Gastrocnemius medialis (tissue), 4 donors: ENCODE measurements at regions not wholly inside any gene's neighbourhood (a gene's known extent, or its start where the extent isn't known, plus 50 kb on each side); places are given as distances from the start of the nearest gene placed in this dataset.
"Not testable (repeated sequence)": the region's sequence is repeated elsewhere in the genome, so short reads cannot be mapped to it uniquely, and the experiment has no call there.

Experiments used
- ATAC-seq, 2 donors: fragments of 150-250 bp; one replicate each; pipeline ENCODE4 v1.9.1; 2016
- DNase-seq, 2 donors: peaks; one replicate each; pipeline ENCODE4 v3.0.0-alpha.2; 2019
- H3K27ac ChIP-seq, 4 donors: fragments of 200-600 bp; sonication (generic); 1 replicate in 1 of 4; 2 replicates in 3 of 4; pipeline ENCODE4 v1.5.1; 2016 to 2018; ENCODE audit warnings: mild to moderate bottlenecking in 2 of 4, moderate library complexity in 1 of 4
- H3K27me3 ChIP-seq, 3 donors: fragments of 200-600 bp; sonication (generic) in 2 of 3; 1 replicate in 1 of 3; 2 replicates in 2 of 3; pipeline versions ENCODE4 v1.5.1 to v1.6.0; 2016 to 2019; ENCODE audit warnings: mild to moderate bottlenecking in 1 of 3, moderate library complexity in 1 of 3
- H3K36me3 ChIP-seq, 2 donors: fragments of 200-600 bp; sonication (generic) in 1 of 2; one replicate each; pipeline ENCODE4 v1.5.1; 2017 to 2018
- H3K4me1 ChIP-seq, 2 donors: fragments of 200-600 bp; sonication (generic) in 1 of 2; one replicate each; pipeline ENCODE4 v1.5.1; 2016 to 2017; ENCODE audit warnings: mild to moderate bottlenecking in 2 of 2
- H3K4me3 ChIP-seq, 4 donors: fragments of 200-600 bp; sonication (generic) in 3 of 4; 1 replicate in 1 of 4; 2 replicates in 3 of 4; pipeline ENCODE4 v1.5.1; 2016 to 2019; ENCODE audit warnings: mild to moderate bottlenecking in 2 of 4
- H3K9me3 ChIP-seq, 3 donors: fragments of 200-600 bp; sonication (generic) in 2 of 3; 1 replicate in 1 of 3; 2 replicates in 2 of 3; pipeline ENCODE4 v1.5.1; 2016 to 2019
- POLR2A ChIP-seq, 2 donors: fragments of 450-650 bp; IDR thresholded peaks; one replicate each; pipeline ENCODE4 v1.6.1; 2017; ENCODE audit warnings: antibody characterized with exemption in 2 of 2, mild to moderate bottlenecking in 2 of 2, moderate library complexity in 2 of 2
- in situ Hi-C, 4 donors: fragments of 200-750 bp; cut with MboI; loops; one replicate each; pipeline versions ENCODE4 v1.15.0 to v1.8.0; 2017; ENCODE audit warnings: low sequenced_read_pairs in 4 of 4
- intact Hi-C: fragments of 100-400 bp; cut with DNase I; formaldehyde crosslinking; loops from one replicate; pipeline ENCODE4 v1.15.1; 2023; ENCODE audit warnings: low total_unique reads
- TF ChIP-seq, protein P1 (sequence below), 5 experiments: fragments of 450-650 bp in 3 of 5; fragments of 200-600 bp in 2 of 5; sonication (generic) in 2 of 5; IDR thresholded peaks in 4 of 5; conservative IDR thresholded peaks in 1 of 5; 1 replicate in 4 of 5; 2 replicates in 1 of 5; pipeline ENCODE4 v1.5.1; 2016 to 2019; ENCODE audit warnings: antibody characterized with exemption in 5 of 5, mild to moderate bottlenecking in 3 of 5, moderate library complexity in 3 of 5

DNA sequence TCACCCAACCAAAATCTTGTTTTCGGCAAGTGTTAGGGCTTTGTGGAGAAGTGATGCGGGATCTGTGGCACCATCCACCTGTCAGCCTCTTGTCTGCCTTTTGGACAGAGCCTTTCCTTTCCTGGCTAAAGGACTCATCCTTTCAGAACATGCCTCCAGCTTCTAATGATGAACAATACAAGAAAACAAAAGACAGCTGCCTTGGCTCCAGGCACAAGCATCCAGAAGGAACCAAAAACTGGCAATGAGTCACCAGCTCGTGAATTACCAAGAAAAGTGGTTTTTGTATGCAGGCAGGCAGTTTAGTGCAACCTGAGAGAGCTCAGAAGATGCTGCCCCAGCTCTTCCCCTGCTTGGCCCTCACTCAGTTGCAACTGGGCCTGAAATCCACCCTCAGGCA is 84.6 kb upstream of the NAMPT start:
- in situ Hi-C loops = no loop called here
- no peak for ATAC-seq
- no peak for TF ChIP-seq POLR2A (IDR thresholded peaks at IDR 0.05)
- TF ChIP-seq, protein P1, sequence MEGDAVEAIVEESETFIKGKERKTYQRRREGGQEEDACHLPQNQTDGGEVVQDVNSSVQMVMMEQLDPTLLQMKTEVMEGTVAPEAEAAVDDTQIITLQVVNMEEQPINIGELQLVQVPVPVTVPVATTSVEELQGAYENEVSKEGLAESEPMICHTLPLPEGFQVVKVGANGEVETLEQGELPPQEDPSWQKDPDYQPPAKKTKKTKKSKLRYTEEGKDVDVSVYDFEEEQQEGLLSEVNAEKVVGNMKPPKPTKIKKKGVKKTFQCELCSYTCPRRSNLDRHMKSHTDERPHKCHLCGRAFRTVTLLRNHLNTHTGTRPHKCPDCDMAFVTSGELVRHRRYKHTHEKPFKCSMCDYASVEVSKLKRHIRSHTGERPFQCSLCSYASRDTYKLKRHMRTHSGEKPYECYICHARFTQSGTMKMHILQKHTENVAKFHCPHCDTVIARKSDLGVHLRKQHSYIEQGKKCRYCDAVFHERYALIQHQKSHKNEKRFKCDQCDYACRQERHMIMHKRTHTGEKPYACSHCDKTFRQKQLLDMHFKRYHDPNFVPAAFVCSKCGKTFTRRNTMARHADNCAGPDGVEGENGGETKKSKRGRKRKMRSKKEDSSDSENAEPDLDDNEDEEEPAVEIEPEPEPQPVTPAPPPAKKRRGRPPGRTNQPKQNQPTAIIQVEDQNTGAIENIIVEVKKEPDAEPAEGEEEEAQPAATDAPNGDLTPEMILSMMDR (IDR thresholded peaks at IDR 0.05 in 4 of 5, conservative IDR thresholded peaks at IDR 0.05 in 1 of 5) = no peak
- Histone ChIP-seq H3K4me1 (no peaks in the 10 kb centered on the region), H3K9me3 (no peaks in the 10 kb centered on the region), H3K27ac (no peak overlapping the region), H3K36me3 (no peaks in the 10 kb centered on the region), H3K27me3 (no peaks in the 10 kb centered on the region), H3K4me3 (no peak overlapping the region)
- DNase-seq = no peak
- intact Hi-C loops = no loop called here

DNA sequence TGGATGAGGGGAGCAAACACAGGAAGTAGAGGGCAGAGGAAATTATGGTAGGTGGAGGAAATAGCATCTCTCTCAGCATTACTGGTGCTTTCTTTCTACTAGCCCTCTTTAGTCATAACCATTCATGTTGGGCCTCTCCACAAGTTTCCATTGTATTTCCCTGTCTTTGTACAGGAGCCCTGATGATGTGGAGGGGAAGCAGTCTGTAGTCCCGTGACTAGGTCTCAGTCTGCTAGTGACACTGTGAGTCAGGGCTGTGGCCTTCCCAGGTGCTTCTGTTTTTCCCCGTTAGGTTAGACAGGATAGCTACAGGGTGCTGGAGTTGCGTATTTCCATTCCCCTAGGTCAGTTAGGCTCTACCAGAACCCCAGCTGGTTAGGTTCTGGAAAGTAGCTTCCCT is 82.9 kb upstream of the NAMPT start:
- Histone ChIP-seq H3K36me3 (no peaks in the 10 kb centered on the region), H3K9me3 (no peaks in the 10 kb centered on the region), H3K27ac (no peak overlapping the region), H3K4me1 (no peaks in the 10 kb centered on the region), H3K4me3 (no peak overlapping the region), H3K27me3 (no peaks in the 10 kb centered on the region)
- TF ChIP-seq, protein P1 (IDR thresholded peaks at IDR 0.05 in 4 of 5, conservative IDR thresholded peaks at IDR 0.05 in 1 of 5) = no peak
- TF ChIP-seq POLR2A (IDR thresholded peaks at IDR 0.05) = no peak
- ATAC-seq (no peak), DNase-seq (no peak)
- in situ Hi-C loops (no loop called here), intact Hi-C loops (no loop called here)

DNA sequence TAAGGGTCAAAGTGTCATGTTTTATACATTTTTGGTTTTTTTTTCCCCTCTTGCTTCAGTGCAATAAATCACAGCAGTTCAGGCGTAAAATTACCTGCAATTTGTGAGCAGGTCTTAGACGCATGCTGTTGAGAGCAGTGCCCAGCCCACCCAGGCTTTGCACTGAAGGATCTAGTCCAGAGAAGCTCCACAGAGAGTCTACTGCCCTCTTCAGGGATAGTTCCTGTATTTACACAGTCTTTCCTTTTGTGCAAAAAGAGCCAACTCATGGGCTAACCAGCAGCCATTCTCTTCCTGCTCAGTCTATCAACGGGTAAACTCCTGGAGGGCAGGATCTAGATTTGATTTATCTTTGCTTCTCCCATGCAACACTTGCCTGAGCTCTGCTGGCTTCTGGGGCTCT is 82.2 kb upstream of the NAMPT start:
- intact Hi-C loops = no loop called here
- in situ Hi-C loops = no loop called here
- no peaks in the 10 kb centered on the region for H3K36me3 ChIP-seq
- no peak overlapping the region for H3K27ac ChIP-seq
- H3K9me3 ChIP-seq = no peaks in the 10 kb centered on the region
- ATAC-seq (no peak), DNase-seq (no peak)
- H3K4me1 ChIP-seq = no peaks in the 10 kb centered on the region
- H3K27me3 ChIP-seq = no peaks in the 10 kb centered on the region
- H3K4me3 ChIP-seq = no peak overlapping the region
- no peak for TF ChIP-seq POLR2A (IDR thresholded peaks at IDR 0.05)
- TF ChIP-seq, protein P1 (IDR thresholded peaks at IDR 0.05 in 4 of 5, conservative IDR thresholded peaks at IDR 0.05 in 1 of 5) = no peak

DNA sequence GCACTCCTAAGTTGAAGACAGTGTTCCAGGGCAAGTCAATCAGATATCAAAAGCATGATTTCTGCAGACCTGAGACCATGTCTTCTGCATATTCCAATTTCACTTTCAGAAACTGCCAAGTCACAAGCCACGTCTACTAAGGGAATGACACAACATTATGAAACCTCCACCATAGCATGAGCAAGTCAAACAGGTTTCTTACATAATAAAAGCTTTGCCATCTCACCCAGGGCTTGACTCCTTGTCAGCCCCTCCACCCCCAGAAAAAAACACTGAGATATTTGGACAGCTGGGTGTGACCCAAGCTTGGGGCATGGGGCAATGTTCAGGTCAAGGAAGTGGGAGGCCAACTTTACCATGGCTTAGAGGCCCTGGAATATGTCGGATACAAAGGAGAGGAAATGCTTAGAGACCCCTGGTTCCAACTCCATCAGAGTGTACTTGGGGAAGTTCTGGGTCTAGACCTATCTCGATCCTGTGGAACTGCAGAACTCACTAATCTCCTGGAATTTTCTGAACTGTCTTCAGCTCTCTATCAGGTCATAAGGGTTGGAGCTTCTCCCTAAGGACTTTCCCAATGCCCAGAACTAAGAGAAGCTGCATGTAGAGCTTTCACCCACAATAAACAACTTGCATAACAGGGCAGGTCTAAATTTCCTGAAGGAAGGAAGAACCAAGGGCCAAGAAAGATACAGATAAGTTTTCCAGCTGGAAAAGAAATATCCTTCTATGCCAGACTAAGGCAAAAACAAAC is 80.6 kb upstream of the NAMPT start:
- ATAC-seq (peak in 1 of 2 donors; percentile 27), DNase-seq (no peak)
- intact Hi-C loops = no loop called here

DNA sequence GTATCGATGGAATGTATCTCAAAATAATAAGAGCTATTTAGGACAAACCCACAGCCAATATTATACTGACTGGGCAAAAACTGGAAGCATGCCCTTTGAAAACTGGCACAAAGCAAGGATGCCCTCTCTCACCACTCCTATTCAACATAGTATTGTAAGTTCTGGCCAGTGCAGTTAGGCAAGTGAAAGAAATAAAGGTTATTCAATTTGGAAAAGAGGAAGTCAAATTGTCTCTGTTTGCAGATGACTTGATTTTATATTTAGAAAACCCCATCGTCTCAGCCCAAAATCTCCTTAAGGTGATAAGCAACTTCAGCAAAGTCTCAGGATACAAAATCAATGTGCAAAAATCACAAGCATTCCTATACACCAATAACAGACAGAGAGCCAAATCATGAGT is 77.7 kb upstream of the NAMPT start:
- in situ Hi-C loops, ATAC-seq, intact Hi-C loops: not testable (repeated sequence)

More for the DNA sequence above, 80.6 kb upstream of the NAMPT start:
- no peaks in the 10 kb centered on the region for H3K9me3 ChIP-seq
- H3K27ac ChIP-seq = no peak overlapping the region
- in situ Hi-C loops = no loop called here
- no peaks in the 10 kb centered on the region for H3K36me3 ChIP-seq
- no peaks in the 10 kb centered on the region for H3K4me1 ChIP-seq
- H3K4me3 ChIP-seq = no peak overlapping the region
- H3K27me3 ChIP-seq = no peaks in the 10 kb centered on the region
- no peak for TF ChIP-seq POLR2A (IDR thresholded peaks at IDR 0.05)
- TF ChIP-seq, protein P1 (IDR thresholded peaks at IDR 0.05 in 4 of 5, conservative IDR thresholded peaks at IDR 0.05 in 1 of 5) = no peak

More for the DNA sequence above, 77.7 kb upstream of the NAMPT start:
- H3K27me3 ChIP-seq, H3K27ac ChIP-seq, H3K4me3 ChIP-seq, H3K9me3 ChIP-seq, H3K36me3 ChIP-seq, H3K4me1 ChIP-seq, DNase-seq: not testable (repeated sequence)
